NCI-H446 (cell line): ENCODE measurements at regions not wholly inside any gene's neighbourhood (a gene's known extent, or its start where the extent isn't known, plus 50 kb on each side); places are given as distances from the start of the nearest gene placed in this dataset.

ENCODE experiments used
- DNase-seq, 2 experiments: peaks; one replicate each; lab custom pipeline; 2025; lab: John Stamatoyannopoulos, UW

DNA sequence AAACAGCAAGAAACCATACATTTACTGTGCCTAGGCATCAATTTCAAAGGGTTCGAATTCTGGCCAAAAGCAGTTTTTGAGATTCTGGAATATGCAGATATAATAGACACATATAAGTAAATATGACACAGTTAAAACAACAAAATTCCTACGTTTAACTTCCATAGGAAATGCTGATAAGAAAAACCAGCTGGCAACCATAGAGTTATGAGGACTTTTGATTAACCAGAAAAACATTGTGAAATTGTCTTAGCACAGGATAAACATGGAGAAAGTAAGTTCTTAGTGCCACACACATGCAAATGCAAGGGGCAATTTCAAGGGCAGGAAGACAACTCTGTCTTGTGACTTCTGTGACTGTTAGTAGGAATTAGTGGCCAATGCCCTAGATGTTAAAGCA, 702.1 kb downstream of the TNS3 start:
- no peak for DNase-seq

DNA sequence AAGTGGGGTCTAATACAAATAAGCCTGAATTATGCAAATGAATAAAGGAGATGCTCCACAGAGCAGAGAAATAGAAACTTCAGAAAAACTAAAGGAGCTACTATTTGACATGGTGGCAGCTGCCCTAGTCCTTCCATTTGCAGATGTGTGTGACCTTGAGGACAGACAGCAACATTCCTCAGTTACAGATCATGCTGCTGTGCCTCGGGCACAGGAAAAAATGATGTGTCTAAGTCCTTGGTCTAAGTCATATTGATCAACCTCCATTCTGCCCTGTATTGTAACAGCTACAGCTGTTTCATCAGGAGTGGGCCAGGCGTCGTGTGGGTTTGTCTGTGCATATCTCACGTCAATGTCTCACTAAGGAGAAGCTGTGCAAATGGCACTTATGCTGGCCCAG, 710.4 kb downstream of the TNS3 start:
- no peak for DNase-seq

DNA sequence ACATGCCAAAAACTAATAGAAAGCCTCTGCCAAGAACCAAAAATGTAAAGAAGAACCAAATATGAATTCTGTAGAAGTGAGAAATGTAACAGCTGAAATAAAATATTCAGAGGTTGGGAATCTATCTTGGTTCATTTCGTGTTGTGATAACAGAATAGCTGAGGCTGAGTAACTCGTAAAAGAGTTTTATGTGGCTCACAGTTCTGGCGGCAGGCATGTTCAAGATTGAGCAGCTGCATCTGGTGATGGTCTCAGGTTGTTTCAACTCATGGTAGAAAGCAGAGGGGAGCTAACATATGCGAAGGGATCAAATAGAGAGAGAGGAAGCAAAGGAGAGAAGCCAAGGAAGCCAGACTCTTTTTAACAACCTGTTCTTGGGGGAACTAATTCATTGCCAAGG, 717.2 kb downstream of the TNS3 start:
- no peak for DNase-seq

DNA sequence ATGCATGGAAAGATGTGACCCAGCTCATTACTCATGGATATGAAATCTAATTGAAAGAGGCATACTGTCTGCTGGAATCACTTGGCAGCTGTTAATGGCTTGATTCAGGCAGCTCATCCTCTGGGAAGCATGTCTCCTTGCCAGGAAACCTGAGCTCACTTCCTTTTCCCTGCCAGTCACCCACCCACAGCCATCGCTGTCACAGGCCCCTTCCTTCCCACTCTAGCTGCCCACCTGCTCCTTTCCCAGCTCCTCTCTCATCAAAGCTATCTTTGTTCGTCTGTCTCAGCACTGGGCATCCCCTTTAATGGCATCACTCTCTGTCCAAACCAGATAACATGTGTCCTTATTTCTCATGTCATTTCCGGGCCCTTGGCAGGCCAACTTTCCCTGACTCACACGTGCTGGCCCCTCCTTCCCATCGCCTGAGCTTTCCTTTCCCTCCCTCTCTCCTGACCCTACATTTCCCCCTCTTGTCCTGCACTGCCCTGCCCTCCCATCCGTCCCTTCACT, 721.9 kb downstream of the TNS3 start:
- DNase-seq = peak; percentile 46 to 66

DNA sequence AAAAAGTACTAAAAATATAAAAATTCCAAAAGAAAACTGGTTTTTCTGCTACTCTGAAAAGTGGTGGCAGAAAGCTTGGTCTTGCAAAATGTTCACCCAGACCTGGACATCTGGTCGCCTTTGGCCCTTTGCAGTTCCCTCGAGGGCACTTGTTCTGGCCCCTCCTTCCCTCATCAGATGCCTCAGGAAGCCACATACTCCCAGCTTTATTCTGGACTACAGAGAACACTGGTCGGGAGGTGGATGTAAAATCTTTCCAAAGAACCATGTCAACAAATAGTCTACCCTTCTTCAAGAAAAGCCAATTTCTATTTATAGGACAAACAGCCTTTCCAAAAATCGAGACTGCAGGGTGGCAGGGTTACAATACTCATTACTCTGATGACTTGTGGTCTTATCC, 726.1 kb downstream of the TNS3 start:
- peak in 1 of 2 experiments; percentile 18 for DNase-seq

DNA sequence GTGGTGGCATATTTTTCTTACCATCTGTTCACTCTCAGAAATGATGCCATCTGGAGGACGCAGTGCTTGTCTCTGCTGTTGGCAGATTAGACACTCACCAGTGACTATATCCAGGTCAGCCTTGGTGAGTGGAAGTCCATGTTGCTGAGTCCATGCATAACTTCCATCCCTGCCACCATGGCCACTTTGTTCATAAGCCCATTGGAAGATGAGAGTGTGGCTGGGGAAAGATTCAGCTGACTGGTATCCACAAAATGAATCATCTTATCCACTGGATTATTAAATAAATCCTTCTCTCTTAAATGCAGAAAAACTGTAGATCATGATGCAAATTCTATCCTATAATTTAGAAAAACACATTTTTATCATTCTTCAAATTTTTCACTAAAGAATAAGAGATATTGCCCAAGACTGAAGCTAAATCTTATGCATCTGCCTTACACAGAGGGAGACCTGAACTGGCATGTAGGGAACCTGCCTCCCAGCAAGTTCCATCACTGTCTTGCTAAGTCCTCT, 726.9 kb downstream of the TNS3 start:
- peak in 1 of 2 experiments; percentile 18 for DNase-seq

DNA sequence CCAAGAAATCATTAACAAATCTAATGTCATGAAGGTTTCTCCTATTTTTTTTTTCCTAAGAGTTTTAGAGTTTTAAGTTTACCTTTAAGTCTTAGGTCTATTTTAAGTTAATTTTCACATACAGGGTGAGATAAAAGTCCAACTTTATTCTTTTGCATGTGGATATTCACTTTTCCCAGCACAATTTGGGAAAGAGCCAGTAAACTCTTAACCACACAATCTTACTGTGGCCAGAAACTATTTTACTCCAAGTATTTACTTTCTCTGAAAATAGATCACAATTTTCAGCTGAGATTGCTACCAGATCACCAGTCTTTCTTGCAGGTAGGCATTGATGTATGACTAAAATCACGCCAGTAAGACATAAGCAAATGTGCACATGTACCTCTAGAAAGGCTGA, 728.5 kb downstream of the TNS3 start:
- no peak for DNase-seq

DNA sequence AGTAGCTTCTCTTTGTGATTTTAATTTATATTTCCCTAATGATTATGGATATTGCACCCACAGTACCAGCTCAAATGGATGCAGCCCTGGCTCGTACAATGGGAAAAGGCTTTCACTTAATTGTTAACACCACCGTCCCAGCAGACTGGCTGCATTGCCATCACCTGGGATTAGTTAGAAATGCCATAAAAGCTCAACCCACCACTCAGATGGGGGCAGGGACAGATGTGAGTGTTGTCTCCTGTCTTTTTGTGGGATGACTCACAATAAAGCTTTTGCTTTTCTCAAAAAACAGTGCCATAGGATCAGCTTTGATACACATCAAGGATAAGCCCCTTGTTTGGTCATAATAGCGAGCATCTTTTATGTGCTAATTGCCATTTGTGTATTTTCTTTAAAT, 729.1 kb downstream of the TNS3 start:
- DNase-seq = no peak

DNA sequence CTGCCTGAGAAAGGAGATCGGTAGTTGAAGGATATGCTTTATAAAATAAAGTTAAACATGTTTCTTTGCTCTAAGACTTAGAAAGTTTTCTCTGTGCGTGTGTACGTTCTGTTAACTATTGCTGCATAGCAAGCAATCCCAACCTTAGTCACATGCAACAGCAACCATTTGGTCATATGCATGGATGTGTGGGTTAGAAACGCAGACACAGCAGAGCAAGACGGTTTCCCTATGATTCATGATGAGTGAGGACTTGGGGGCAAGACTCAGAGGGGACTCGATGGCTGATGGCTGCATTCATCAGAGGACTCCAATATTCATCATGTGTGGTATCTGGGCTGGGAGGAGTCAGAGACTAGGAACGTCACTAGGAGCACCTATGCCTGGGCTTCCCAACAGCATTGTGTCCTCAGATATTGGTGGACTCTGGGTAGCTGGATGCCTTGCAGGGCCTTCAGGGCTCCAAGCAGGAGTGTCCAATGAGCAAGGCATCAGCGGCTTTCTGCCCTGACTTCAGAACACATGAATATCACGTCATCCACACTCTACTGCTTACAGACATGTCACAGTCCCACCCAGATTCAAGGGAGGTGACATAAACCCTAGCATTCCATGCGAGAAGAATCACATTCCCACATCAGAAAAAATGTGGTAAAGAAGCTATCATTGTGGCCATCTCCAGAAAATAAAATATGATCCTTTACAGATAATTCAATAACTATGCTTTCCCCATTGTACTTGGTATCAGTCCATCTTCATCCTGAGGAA, 731.2 kb downstream of the TNS3 start:
- no peak for DNase-seq

DNA sequence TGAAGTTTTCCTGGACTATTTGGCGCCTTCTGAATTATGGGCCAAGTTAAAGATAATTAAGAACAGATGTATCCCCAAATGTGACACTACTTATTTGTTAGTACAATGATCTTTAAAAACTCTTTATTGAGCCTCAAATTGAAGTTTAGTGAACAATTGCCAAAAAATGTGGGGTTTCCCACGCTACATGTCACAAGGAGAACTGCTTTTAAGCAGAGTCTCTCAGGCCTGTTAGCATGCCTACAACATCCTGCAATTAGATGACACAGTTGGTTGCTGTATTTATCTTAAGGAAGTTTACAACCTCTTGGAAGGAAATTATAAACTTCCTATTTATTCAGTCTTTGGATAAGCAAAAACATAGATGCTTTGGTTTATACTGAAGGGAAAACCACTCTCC, 733.0 kb downstream of the TNS3 start:
- DNase-seq = no peak

DNA sequence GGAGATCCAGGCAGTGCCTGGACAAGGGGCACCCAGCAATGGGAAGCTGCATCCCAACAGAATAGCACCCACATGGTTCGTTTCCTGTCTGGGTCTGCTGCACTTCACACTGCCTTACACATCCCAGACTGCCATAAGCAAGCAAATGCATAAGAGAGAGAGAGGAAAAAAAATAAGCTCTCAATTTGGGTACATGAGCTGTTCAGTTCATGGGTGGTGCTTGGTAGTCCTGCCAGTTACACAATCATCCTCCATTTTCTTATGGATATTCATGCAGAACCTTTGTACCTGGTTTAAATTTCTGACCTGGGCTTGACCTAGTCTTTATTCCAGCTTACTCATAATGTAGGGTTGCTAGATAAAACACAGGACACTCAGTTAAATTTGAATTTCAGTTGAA, 733.6 kb downstream of the TNS3 start:
- DNase-seq = no peak

DNA sequence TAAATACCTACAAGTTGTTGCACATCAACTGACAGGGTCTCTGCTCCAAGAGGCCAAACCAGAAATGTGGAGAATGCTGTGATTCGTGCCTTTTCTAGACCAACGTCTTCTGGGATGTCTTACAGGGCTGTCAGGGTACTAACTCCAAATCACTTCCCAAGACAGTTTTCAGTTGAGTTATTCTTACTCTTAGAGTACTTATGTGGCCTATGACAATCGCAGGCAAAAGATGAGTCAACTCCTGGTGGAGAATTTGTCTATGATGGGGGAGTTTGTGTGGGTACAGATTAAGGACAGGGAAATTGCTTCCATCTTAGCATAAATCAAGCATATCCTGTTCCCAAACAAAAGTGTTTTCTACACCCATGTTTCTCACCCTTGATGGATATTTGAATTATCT, 734.8 kb downstream of the TNS3 start:
- DNase-seq = no peak

DNA sequence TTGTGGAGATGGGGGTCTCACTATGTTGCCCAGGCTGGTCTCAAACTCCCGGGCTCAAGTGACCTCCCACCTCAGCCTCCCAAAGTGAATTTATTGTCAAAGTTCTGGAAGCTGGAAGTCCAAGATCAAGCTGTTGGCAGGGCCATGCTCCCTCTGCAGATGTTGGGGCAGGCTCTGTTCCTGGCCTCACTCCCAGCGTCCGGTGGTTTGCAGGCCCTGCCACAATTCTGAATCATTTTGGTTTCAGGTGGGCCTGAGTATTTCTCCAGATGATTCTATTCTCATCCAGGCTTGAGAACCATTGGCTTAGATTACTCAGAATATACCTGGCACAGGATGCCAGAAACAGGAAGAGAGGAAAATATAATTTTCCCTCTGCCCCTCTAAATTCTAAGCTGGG, 737.4 kb downstream of the TNS3 start:
- no peak for DNase-seq

DNA sequence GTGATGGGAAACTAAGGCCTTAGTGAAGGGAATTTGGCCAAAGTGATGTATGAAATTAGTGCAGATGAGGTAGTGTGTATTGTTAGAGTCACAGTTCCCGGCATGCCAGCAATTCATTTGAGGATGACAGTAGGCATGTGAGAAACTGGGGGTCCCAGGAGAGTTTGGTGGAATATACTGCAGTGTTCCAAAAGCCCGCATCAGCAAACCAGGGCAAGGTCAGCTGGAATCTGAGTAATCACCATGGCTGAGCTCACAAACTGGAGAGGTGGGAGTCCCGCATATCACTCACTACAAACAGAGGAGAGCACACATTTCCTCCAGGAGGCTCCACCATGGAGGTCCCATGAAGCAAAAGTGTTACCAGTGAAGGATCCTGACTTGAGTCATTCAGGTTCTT, 740.7 kb downstream of the TNS3 start:
- DNase-seq = no peak

DNA sequence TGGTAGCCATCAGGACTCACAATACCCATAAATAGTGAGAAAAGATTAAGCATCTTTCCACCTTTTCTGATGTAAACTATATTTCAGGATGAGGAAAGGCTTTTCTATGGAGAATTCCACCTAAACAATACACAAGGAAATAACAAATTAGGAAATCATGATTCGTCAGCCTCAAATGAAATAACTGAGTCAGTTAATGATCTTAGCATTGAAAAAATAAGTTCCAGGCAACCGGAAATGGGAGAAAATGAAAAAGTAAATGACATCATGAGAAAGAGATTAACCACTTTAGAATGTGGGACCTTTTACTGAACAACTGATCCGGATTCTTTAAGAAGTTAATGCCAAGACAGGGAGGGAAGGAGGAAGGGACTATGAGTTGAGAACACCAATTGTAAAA, 742.3 kb downstream of the TNS3 start:
- no peak for DNase-seq

DNA sequence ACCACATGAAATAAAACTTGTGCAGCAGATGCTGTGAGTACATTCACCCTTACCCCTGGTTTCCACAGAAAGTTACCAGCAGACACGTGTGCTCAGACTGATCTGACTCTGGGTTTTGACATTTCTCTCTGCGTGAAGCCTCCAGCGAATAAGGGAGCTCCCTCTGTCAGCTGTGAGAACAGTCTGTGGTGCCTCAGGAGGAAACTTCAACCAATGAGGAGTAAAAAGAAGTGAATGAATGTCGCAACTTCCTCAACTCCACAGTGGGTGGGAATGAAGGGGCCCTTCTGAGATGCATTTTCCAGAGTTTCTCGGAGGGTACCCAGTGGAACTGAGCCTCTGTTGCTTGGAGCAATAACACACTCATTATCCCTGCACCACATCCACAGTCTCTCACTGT, 743.4 kb downstream of the TNS3 start:
- DNase-seq = no peak

DNA sequence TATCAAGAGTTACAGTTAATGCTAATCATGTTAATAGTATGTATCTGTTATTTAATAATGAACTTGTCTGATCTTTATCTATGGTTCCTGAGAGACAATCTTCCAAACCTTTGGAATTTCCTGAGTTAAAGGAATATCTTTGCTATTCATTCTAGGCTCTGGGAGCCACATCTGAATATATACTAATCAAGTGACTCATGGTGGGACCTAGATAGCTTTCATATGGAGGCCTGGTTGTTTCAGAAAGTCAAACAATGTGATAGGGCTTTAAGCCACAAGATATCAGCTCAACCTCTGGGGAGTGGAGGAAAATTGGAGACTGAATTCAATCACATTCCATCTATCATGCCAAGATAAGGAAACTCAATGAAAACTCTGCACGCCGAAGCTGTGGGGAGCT, 746.4 kb downstream of the TNS3 start:
- DNase-seq = no peak

DNA sequence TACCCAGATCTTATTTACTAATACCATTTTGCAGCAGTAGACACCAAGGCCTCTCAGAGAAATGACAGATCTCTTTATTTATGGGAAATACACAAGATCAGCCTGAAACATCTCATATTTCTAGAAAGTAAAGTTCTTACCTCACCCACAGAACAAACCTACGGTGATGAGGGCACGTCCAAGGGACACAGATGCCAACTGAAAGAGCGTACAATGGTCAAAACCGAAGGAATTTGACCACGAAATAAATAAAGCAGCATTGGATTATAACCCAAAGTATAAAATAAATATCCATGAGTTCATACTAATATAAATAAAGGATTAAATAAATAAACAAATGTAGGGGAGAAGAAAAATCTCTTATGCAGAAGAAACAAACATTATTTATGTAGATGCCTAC, 747.0 kb downstream of the TNS3 start:
- no peak for DNase-seq

DNA sequence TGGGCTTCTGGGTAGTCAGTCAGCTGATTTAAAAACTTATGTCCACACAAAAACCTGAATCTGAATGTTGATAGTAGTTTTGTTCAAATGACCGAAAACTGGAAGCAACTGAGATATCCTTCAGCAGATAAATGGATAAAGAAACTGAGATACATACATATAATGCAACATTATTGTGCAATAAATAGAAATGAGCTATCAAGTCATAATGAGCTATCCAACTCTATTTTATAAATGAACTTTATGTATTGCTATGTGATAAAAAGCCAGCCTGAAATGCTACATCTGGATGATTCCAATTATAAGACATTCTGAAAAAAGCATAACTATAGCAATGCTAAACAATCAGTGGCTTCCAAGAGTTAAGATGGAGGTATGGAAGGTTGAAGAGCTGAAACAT, 748.7 kb downstream of the TNS3 start:
- DNase-seq = no peak

DNA sequence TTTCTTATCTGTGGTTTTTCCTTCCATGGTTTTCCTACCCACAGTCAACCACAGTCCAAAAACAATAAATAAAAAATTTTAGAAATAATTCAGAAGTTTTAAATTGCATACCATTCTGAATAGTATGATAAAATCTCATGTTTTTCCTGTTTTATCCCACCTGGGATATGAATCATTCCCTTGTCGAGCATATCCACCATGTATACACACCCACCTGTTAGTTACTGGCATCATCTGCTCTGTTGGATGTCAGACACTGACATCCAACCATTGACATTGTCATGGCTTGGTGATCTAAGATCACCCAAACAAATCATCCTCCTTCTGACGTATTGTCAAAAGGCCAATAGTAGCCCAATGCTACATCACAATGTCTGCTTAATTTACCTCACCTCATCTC, 749.8 kb downstream of the TNS3 start:
- no peak for DNase-seq

DNA sequence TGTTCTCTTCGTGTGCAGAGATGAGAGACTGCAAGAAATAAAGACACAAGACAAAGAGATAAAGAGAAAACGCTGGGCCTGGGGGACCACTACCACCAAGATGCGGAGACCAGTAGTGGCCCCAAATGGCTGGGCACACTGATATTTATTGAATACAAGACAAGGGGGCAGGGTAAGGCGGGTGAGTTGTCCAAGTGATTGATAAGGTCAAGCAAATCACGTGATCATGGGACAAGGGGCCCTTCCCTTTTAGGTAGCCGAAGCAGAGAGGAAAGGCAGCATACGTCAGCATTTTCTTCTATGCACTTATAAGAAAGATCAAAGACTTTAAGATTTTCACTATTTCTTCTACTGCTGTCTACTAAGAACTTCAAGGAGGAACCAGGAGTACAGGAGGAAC, 762.1 kb downstream of the TNS3 start:
- DNase-seq = no peak

DNA sequence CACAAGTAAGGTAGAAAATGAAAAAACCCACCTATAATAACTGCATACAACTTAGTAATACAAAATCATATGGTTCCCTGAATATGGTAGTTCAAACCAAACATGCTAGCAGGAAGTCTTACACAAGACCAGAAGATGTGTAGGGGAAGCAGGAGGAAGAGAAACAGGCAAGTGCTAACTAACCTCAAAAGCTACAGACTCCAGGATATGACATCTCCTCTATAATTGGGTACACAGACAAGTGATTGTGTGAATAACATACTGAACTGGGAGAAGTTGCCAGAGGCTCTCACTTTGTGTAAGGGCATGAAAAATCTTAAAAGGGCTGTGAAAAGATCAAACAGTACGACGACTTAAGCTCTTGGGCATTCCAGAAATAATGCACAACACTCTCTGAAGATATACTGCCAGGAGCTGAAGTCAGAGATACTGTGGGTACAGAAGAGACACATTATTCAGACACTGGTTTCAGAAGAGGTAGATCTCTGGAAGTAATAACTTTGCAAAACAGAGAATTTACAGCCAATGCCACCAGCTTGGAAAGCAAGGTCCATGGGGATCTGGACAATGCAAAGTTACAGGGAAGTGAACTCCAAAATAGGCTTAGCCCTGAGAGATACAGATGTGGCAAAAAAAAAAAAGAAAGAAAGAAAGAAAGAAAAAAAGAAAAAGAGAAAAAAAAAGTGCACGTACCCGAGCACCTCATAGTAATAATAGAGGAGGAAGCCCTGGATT, 767.2 kb downstream of the TNS3 start:
- DNase-seq = no peak

DNA sequence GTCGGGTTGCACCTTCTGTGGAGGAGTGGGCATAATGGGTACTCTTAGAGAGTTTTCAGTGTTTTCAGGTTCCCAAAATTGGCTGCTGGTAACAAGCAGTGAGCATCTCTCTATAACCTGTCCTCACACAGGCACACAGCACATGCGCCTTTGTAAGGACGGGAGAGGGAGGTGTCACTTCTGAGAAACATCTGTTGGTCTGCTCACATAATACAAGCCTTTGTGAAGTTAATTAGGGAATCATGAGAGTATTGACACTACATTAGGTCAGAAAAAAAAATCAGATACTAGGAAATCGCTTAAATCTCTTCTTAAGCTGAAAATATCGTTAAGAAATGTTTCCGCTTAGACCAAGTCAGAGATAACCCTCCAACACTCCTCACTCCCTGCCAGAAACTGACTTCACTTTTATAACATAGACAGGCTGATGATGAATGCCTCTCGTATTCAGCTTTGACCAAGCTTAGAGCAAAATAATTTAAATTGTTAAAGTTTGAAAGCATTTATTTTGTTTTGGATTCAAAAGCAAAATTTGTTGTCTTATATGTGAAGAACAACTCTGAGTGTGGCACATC, 769.7 kb downstream of the TNS3 start:
- DNase-seq = no peak
